Kidney (tissue), 13 donors: ENCODE measurements at regions not wholly inside any gene's neighbourhood (a gene's known extent, or its start where the extent isn't known, plus 50 kb on each side); places are given as distances from the start of the nearest gene placed in this dataset.

Experiments used
- DNase-seq, 5 donors: peaks; one replicate each; pipeline ENCODE4 v3.0.0-alpha.2; 2013 to 2020
- FAIRE-seq: peaks from 2 replicates; lab custom pipeline; 2012; peaks lifted over from hg19 to GRCh38; lab: Jason Lieb, UNC
- H3K27ac ChIP-seq, 2 donors: one replicate each; pipeline ENCODE4 v1.7.0; 2013; ENCODE audit warnings: low read depth in 2 of 2, low read length in 2 of 2, inconsistent platforms in 1 of 2
- H3K27me3 ChIP-seq: one replicate; pipeline ENCODE4 v1.7.1; 2013; ENCODE audit warnings: low read length, inconsistent platforms; ENCODE audit not compliant: control insufficient read depth, insufficient read depth
- H3K36me3 ChIP-seq, 3 donors: one replicate each; pipeline versions ENCODE4 v1.7.0 to v1.7.1; 2013; ENCODE audit warnings: low read length in 3 of 3, control low read depth in 1 of 3, inconsistent platforms in 1 of 3; ENCODE audit not compliant: insufficient read depth in 3 of 3, control insufficient read depth in 2 of 3
- H3K4me1 ChIP-seq, 3 donors: one replicate each; pipeline versions ENCODE4 v1.7.0 to v1.7.1; 2013; ENCODE audit warnings: low read length in 3 of 3, inconsistent platforms in 1 of 3, low read depth in 1 of 3; ENCODE audit not compliant: control insufficient read depth in 2 of 3, insufficient read depth in 2 of 3
- H3K4me3 ChIP-seq, 3 donors: one replicate each; pipeline versions ENCODE4 v1.7.0 to v1.8.1; 2013; ENCODE audit warnings: low read length in 3 of 3, control low read depth in 1 of 3, inconsistent platforms in 1 of 3
- H3K9ac ChIP-seq, 3 donors: one replicate each; pipeline versions ENCODE4 v1.7.0 to v1.7.1; 2013; ENCODE audit warnings: low read length in 3 of 3, control low read depth in 1 of 3, inconsistent platforms in 1 of 3
- H3K9me3 ChIP-seq, 3 donors: one replicate each; pipeline versions ENCODE4 v1.7.0 to v1.7.1; 2013; ENCODE audit warnings: low read length in 3 of 3, control low read depth in 1 of 3, inconsistent platforms in 1 of 3; ENCODE audit not compliant: control insufficient read depth in 2 of 3, insufficient read depth in 1 of 3
- CTCF ChIP-seq: IDR thresholded peaks from 3 replicates; pipeline ENCODE4 v1.5.1; 2012; ENCODE audit warnings: mild to moderate bottlenecking, moderate library complexity, borderline replicate concordance; ENCODE audit not compliant: insufficient read depth; ENCODE audit errors: extremely low read depth
- intact Hi-C: fragments of 100-400 bp; cut with DNase I; formaldehyde crosslinking; loops from one replicate; pipeline ENCODE4 v1.11.1; 2022
- donor health status: control.
- donor health status: control.
- donor health status: control.
- donor health status: control.
- donor health status: control.
- donor health status: DM: yes; HTN: yes; CAD: no.
- donor health status: Normal renal cell carcinoma (clear cell type).

GRCh38 chr10:80805343-80806020 lies 267.8 kb downstream of the SH2D4B start:
- Histone ChIP-seq H3K4me1 (no peaks in the 10 kb centered on the region), H3K4me3 (no peak overlapping the region), H3K9me3 (peaks cover 0 to 6% (median 0%) of the 10 kb centered on the region in 3 donors), H3K27me3 (no peaks in the 10 kb centered on the region), H3K36me3 (no peaks in the 10 kb centered on the region), H3K9ac (no peak overlapping the region), H3K27ac (no peak overlapping the region)
- DNase-seq (no peak), FAIRE-seq (no peak)
- intact Hi-C loops: no loop called here
- TF ChIP-seq CTCF: no peak

GRCh38 chr10:80814147-80814652 lies 276.5 kb downstream of the SH2D4B start:
- intact Hi-C loops: no loop called here
- Histone ChIP-seq H3K27me3 (no peaks in the 10 kb centered on the region), H3K4me3 (no peak overlapping the region), H3K36me3 (no peaks in the 10 kb centered on the region), H3K9ac (no peak overlapping the region), H3K27ac (no peak overlapping the region), H3K4me1 (no peaks in the 10 kb centered on the region), H3K9me3 (peaks cover 0 to 1% (median 0%) of the 10 kb centered on the region in 3 donors)
- TF ChIP-seq CTCF: no peak
- no peak for FAIRE-seq
- DNase-seq: no peak

GRCh38 chr10:80829151-80829550 lies 291.4 kb downstream of the SH2D4B start:
- DNase-seq: no peak
- Histone ChIP-seq H3K9me3 (peaks cover 0 to 5% (median 1%) of the 10 kb centered on the region in 3 donors), H3K4me3 (no peak overlapping the region), H3K9ac (no peak overlapping the region), H3K27ac (no peak overlapping the region), H3K36me3 (no peaks in the 10 kb centered on the region), H3K27me3 (no peaks in the 10 kb centered on the region), H3K4me1 (no peaks in the 10 kb centered on the region)
- intact Hi-C loops: no loop called here
- no peak for FAIRE-seq
- no peak for TF ChIP-seq CTCF
